WTC11 (cell line): ENCODE measurements at regions not wholly inside any gene's neighbourhood (a gene's known extent, or its start where the extent isn't known, plus 50 kb on each side); places are given as distances from the start of the nearest gene placed in this dataset.

ENCODE experiments used
- ATAC-seq: fragments of 200-7000 bp; cut with Tn5 transposase; 2 replicates; pipeline ENCODE4 v1.10.0; 2021; ENCODE audit warnings: mild to moderate bottlenecking, moderate library complexity
- CTCF ChIA-PET: fragments of 300-600 bp; sonication (Branson Sonifier 250); formaldehyde crosslinking; loops from one replicate; lab custom pipeline; 2021; ENCODE audit warnings: antibody characterized with exemption; lab: Charles Lee
- POLR2A ChIA-PET: fragments of 350-600 bp; sonication (Branson Sonifier 250); formaldehyde crosslinking; loops from one replicate; lab custom pipeline; 2021; ENCODE audit warnings: antibody characterized with exemption; lab: Charles Lee
- DNase-seq: peaks from one replicate; pipeline ENCODE4 v3.0.0; 2021; ENCODE audit warnings: low spot score
- H3K27ac Mint-ChIP-seq: 2 replicates; pipeline ENCODE4 v1.8.0; 2021; ENCODE audit warnings: mixed read lengths
- H3K27me3 Mint-ChIP-seq: 2 replicates; pipeline ENCODE4 v1.8.0; 2021; ENCODE audit warnings: low read depth, mild to moderate bottlenecking, moderate library complexity, mixed read lengths
- H3K36me3 Mint-ChIP-seq: 2 replicates; pipeline ENCODE4 v1.8.0; 2021; ENCODE audit warnings: mixed read lengths
- H3K4me1 Mint-ChIP-seq: 2 replicates; pipeline ENCODE4 v1.8.0; 2022; ENCODE audit warnings: mixed read lengths
- H3K4me3 Mint-ChIP-seq: 2 replicates; pipeline ENCODE4 v1.8.0; 2021; ENCODE audit warnings: mild to moderate bottlenecking, moderate library complexity, mixed read lengths
- H3K9me3 Mint-ChIP-seq: 2 replicates; pipeline ENCODE4 v1.8.0; 2021; ENCODE audit warnings: mixed read lengths
- ATF1 ChIP-seq: sonication (generic); formaldehyde crosslinking; IDR thresholded peaks from 2 replicates; pipeline ENCODE4 v1.8.1; 2023; ENCODE audit warnings: mild to moderate bottlenecking, moderate library complexity, missing genetic modification reagents
- CTCF ChIP-seq: fragments of 200-600 bp; IDR thresholded peaks from 2 replicates; pipeline ENCODE4 v1.8.0; 2022; ENCODE audit warnings: antibody characterized with exemption
- E2F4 ChIP-seq: sonication (generic); formaldehyde crosslinking; IDR thresholded peaks from 2 replicates; pipeline ENCODE4 v1.8.1; 2022; ENCODE audit warnings: low read depth, mild to moderate bottlenecking, moderate library complexity, missing genetic modification reagents, borderline replicate concordance
- ESRRA ChIP-seq: sonication (generic); formaldehyde crosslinking; IDR thresholded peaks from 2 replicates; pipeline ENCODE4 v1.8.1; 2022; ENCODE audit warnings: mild to moderate bottlenecking, missing genetic modification reagents, borderline replicate concordance
- FOXK1 ChIP-seq: sonication (generic); formaldehyde crosslinking; IDR thresholded peaks from 2 replicates; pipeline ENCODE4 v1.8.0; 2022; ENCODE audit warnings: mild to moderate bottlenecking, moderate library complexity, missing genetic modification reagents
- FOXP4 ChIP-seq: sonication (generic); formaldehyde crosslinking; IDR thresholded peaks from 2 replicates; pipeline ENCODE4 v1.8.0; 2022; ENCODE audit warnings: mild to moderate bottlenecking, missing genetic modification reagents
- GABPB1 ChIP-seq: sonication (generic); formaldehyde crosslinking; IDR thresholded peaks from 2 replicates; pipeline ENCODE4 v1.8.1; 2023; ENCODE audit warnings: mild to moderate bottlenecking, missing genetic modification reagents
- HMGXB4 ChIP-seq: sonication (generic); formaldehyde crosslinking; IDR thresholded peaks from 2 replicates; pipeline ENCODE4 v1.8.1; 2023; ENCODE audit warnings: mild to moderate bottlenecking, moderate library complexity, missing genetic modification reagents
- MXD4 ChIP-seq: fragments of 250-450 bp; sonication (Bioruptor Pico); IDR thresholded peaks from 2 replicates; pipeline ENCODE4 v1.8.0; 2021; ENCODE audit warnings: mild to moderate bottlenecking, moderate library complexity, borderline replicate concordance
- NFATC4 ChIP-seq: fragments of 250-450 bp; sonication (Bioruptor Pico); IDR thresholded peaks from 2 replicates; pipeline ENCODE4 v1.9.0; 2021; ENCODE audit warnings: mild to moderate bottlenecking
- NFYB ChIP-seq: sonication (generic); formaldehyde crosslinking; conservative IDR thresholded peaks from 2 replicates; pipeline ENCODE4 v1.8.0; 2022; ENCODE audit warnings: low read depth, missing genetic modification reagents
- NR2C2 ChIP-seq: sonication (generic); formaldehyde crosslinking; IDR thresholded peaks from 2 replicates; pipeline ENCODE4 v1.8.0; 2022; ENCODE audit warnings: mild to moderate bottlenecking, missing genetic modification reagents
- PRRX2 ChIP-seq: fragments of 250-450 bp; sonication (Bioruptor Pico); IDR thresholded peaks from 2 replicates; pipeline ENCODE4 v1.8.0; 2021; ENCODE audit warnings: mild to moderate bottlenecking
- SP1 ChIP-seq: sonication (generic); formaldehyde crosslinking; conservative IDR thresholded peaks from 2 replicates; pipeline ENCODE4 v1.8.1; 2022; ENCODE audit warnings: missing genetic modification reagents
- ZNF121 ChIP-seq: sonication (generic); formaldehyde crosslinking; IDR thresholded peaks from 2 replicates; pipeline ENCODE4 v1.8.0; 2023; ENCODE audit warnings: missing genetic modification reagents
- ZNF396 ChIP-seq: fragments of 250-450 bp; sonication (Bioruptor Pico); IDR thresholded peaks from 2 replicates; pipeline ENCODE4 v1.8.0; 2021; ENCODE audit warnings: mild to moderate bottlenecking, moderate library complexity, borderline replicate concordance
- ZNF425 ChIP-seq: fragments of 250-450 bp; sonication (Bioruptor Pico); conservative IDR thresholded peaks from 2 replicates; pipeline ENCODE4 v1.9.0; 2021; ENCODE audit warnings: mild to moderate bottlenecking
- TF ChIP-seq, protein P1 (sequence below): fragments of 250-450 bp; sonication (Bioruptor Pico); IDR thresholded peaks from 2 replicates; pipeline ENCODE4 v1.9.0; 2021; ENCODE audit warnings: mild to moderate bottlenecking
- TF ChIP-seq, protein P2 (sequence below): sonication (generic); formaldehyde crosslinking; IDR thresholded peaks from 2 replicates; pipeline ENCODE4 v1.8.0; 2023; ENCODE audit warnings: missing genetic modification reagents, mild to moderate bottlenecking, borderline replicate concordance

- Mint-ChIP-seq H3K4me3 (no peak overlapping the region), H3K27me3 (no peaks in the 10 kb centered on the region), H3K36me3 (no peaks in the 10 kb centered on the region), H3K4me1 (peaks cover 7% of the 10 kb centered on the region), H3K27ac (0 out of 2 replicates have a peak overlapping the region, but pooled peaks have one; percentile 57), H3K9me3 (no peaks in the 10 kb centered on the region)
- ATAC-seq (peak; percentile 56), DNase-seq (no peak)
- ChIA-PET CTCF (no interaction called here), POLR2A (no interaction called here)
- TF ChIP-seq MXD4 = no peak
- TF ChIP-seq ATF1 (CRISPR knock-in tag) = no peak
- TF ChIP-seq ZNF396 (CRISPR knock-in tag) = no peak
- TF ChIP-seq SP1 = no peak
- TF ChIP-seq, protein P1, sequence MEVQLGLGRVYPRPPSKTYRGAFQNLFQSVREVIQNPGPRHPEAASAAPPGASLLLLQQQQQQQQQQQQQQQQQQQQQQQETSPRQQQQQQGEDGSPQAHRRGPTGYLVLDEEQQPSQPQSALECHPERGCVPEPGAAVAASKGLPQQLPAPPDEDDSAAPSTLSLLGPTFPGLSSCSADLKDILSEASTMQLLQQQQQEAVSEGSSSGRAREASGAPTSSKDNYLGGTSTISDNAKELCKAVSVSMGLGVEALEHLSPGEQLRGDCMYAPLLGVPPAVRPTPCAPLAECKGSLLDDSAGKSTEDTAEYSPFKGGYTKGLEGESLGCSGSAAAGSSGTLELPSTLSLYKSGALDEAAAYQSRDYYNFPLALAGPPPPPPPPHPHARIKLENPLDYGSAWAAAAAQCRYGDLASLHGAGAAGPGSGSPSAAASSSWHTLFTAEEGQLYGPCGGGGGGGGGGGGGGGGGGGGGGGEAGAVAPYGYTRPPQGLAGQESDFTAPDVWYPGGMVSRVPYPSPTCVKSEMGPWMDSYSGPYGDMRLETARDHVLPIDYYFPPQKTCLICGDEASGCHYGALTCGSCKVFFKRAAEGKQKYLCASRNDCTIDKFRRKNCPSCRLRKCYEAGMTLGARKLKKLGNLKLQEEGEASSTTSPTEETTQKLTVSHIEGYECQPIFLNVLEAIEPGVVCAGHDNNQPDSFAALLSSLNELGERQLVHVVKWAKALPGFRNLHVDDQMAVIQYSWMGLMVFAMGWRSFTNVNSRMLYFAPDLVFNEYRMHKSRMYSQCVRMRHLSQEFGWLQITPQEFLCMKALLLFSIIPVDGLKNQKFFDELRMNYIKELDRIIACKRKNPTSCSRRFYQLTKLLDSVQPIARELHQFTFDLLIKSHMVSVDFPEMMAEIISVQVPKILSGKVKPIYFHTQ (CRISPR knock-in tag) = no peak
- TF ChIP-seq HMGXB4 = no peak
- no peak for TF ChIP-seq NFYB (CRISPR knock-in tag)
- no peak for TF ChIP-seq CTCF
- TF ChIP-seq FOXP4 (CRISPR knock-in tag) = no peak
- no peak for TF ChIP-seq E2F4 (CRISPR knock-in tag)
- TF ChIP-seq GABPB1 = no peak
- TF ChIP-seq ZNF425 (CRISPR knock-in tag) = no peak
- TF ChIP-seq NFATC4 = no peak
- no peak for TF ChIP-seq ESRRA (CRISPR knock-in tag)
- TF ChIP-seq, protein P2, sequence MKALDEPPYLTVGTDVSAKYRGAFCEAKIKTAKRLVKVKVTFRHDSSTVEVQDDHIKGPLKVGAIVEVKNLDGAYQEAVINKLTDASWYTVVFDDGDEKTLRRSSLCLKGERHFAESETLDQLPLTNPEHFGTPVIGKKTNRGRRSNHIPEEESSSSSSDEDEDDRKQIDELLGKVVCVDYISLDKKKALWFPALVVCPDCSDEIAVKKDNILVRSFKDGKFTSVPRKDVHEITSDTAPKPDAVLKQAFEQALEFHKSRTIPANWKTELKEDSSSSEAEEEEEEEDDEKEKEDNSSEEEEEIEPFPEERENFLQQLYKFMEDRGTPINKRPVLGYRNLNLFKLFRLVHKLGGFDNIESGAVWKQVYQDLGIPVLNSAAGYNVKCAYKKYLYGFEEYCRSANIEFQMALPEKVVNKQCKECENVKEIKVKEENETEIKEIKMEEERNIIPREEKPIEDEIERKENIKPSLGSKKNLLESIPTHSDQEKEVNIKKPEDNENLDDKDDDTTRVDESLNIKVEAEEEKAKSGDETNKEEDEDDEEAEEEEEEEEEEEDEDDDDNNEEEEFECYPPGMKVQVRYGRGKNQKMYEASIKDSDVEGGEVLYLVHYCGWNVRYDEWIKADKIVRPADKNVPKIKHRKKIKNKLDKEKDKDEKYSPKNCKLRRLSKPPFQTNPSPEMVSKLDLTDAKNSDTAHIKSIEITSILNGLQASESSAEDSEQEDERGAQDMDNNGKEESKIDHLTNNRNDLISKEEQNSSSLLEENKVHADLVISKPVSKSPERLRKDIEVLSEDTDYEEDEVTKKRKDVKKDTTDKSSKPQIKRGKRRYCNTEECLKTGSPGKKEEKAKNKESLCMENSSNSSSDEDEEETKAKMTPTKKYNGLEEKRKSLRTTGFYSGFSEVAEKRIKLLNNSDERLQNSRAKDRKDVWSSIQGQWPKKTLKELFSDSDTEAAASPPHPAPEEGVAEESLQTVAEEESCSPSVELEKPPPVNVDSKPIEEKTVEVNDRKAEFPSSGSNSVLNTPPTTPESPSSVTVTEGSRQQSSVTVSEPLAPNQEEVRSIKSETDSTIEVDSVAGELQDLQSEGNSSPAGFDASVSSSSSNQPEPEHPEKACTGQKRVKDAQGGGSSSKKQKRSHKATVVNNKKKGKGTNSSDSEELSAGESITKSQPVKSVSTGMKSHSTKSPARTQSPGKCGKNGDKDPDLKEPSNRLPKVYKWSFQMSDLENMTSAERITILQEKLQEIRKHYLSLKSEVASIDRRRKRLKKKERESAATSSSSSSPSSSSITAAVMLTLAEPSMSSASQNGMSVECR (CRISPR knock-in tag) = no peak
- TF ChIP-seq FOXK1 (CRISPR knock-in tag) = no peak
- no peak for TF ChIP-seq PRRX2 (CRISPR knock-in tag)
- no peak for TF ChIP-seq ZNF121 (CRISPR knock-in tag)
- TF ChIP-seq NR2C2 (CRISPR knock-in tag) = no peak
Measured at GRCh38 chr1:71307451-71307850, 226.6 kb upstream of the ZRANB2 start.
